Endothelial cell of umbilical vein (primary cell): ENCODE measurements at regions not wholly inside any gene's neighbourhood (a gene's known extent, or its start where the extent isn't known, plus 50 kb on each side); places are given as distances from the start of the nearest gene placed in this dataset.
"Not testable (repeated sequence)": the region's sequence is repeated elsewhere in the genome, so short reads cannot be mapped to it uniquely, and the experiment has no call there.

ENCODE experiments used
- EZH2 ChIP-seq: IDR thresholded peaks from 2 replicates; pipeline ENCODE4 v1.6.1; 2012; ENCODE audit warnings: borderline replicate concordance, low read depth, mild to moderate bottlenecking, moderate library complexity, low read length, inconsistent platforms; ENCODE audit not compliant: severe bottlenecking
- FOS ChIP-seq: IDR thresholded peaks from 2 replicates; pipeline ENCODE4 v1.6.1; 2011; ENCODE audit warnings: mild to moderate bottlenecking, low read length, moderate library complexity, borderline replicate concordance; ENCODE audit not compliant: insufficient read depth
- GATA2 ChIP-seq: IDR thresholded peaks from 2 replicates; pipeline ENCODE4 v1.7.0; 2011; ENCODE audit warnings: low read depth, mild to moderate bottlenecking, moderate library complexity, mixed read lengths, low read length; ENCODE audit not compliant: insufficient read length, insufficient read depth
- JUN ChIP-seq: IDR thresholded peaks from 2 replicates; pipeline ENCODE4 v1.6.1; 2011; ENCODE audit warnings: borderline replicate concordance, low read depth; ENCODE audit not compliant: insufficient read length, insufficient read depth
- MYC ChIP-seq: IDR thresholded peaks from one replicate; pipeline ENCODE4 v1.6.1; 2011; ENCODE audit warnings: mild to moderate bottlenecking, low read depth, low read length
- POLR2A ChIP-seq: IDR thresholded peaks from 2 replicates; pipeline ENCODE4 v1.6.1; 2012; ENCODE audit warnings: low read depth, mild to moderate bottlenecking, control low read depth, low read length
- POLR2AphosphoS5 ChIP-seq: IDR thresholded peaks from 2 replicates; pipeline ENCODE4 v1.6.1; 2012; ENCODE audit warnings: low read depth, mild to moderate bottlenecking, control low read depth, low read length, moderate library complexity; ENCODE audit not compliant: insufficient read depth
- TF ChIP-seq, protein P1 (sequence below), 2 donors: IDR thresholded peaks; 1 replicate in 1 of 2; 2 replicates in 1 of 2; pipeline ENCODE4 v1.5.1; 2011; ENCODE audit warnings: low read length in 2 of 2, mild to moderate bottlenecking in 2 of 2, moderate library complexity in 2 of 2, control low read depth in 1 of 2, inconsistent platforms in 1 of 2, low read depth in 1 of 2; ENCODE audit not compliant: insufficient read depth in 1 of 2; ENCODE audit errors: extremely low read depth in 1 of 2
- TF ChIP-seq, protein P2 (sequence below): IDR thresholded peaks from 2 replicates; pipeline ENCODE4 v1.6.1; 2011; ENCODE audit not compliant: insufficient read depth, insufficient read length

DNA sequence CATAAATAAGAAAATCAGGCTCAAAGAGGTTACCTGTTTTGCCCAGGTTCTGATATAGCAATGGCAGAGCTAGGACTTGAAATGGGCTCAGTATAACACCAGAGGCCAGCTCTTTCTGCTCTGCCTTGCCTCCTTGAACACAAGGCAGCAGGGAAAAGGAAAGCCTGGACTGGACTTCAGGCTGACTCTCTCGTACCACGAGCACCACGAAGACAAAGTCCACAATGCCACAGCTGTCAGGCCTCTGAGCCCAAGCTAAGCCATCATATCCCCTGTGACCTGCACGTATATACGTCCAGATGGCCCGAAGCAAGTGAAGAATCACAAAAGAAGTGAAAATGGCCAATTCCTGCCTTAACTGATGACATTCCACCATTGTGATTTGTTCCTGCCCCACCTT, 75.6 kb upstream of the SRSF6 start:
- TF ChIP-seq POLR2A, EZH2, MYC, POLR2AphosphoS5, FOS, GATA2, JUN: not testable (repeated sequence)
- TF ChIP-seq, protein P1, sequence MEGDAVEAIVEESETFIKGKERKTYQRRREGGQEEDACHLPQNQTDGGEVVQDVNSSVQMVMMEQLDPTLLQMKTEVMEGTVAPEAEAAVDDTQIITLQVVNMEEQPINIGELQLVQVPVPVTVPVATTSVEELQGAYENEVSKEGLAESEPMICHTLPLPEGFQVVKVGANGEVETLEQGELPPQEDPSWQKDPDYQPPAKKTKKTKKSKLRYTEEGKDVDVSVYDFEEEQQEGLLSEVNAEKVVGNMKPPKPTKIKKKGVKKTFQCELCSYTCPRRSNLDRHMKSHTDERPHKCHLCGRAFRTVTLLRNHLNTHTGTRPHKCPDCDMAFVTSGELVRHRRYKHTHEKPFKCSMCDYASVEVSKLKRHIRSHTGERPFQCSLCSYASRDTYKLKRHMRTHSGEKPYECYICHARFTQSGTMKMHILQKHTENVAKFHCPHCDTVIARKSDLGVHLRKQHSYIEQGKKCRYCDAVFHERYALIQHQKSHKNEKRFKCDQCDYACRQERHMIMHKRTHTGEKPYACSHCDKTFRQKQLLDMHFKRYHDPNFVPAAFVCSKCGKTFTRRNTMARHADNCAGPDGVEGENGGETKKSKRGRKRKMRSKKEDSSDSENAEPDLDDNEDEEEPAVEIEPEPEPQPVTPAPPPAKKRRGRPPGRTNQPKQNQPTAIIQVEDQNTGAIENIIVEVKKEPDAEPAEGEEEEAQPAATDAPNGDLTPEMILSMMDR (IDR thresholded peaks at IDR 0.05; ENCODE audit: extremely low read depth in 1 of 2, insufficient read depth in 1 of 2, low read depth in 1 of 2, low read length in 2 of 2) = not testable (repeated sequence)
- TF ChIP-seq, protein P2, sequence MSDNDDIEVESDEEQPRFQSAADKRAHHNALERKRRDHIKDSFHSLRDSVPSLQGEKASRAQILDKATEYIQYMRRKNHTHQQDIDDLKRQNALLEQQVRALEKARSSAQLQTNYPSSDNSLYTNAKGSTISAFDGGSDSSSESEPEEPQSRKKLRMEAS = not testable (repeated sequence)
